HG03565 (cell line): ENCODE measurements at regions not wholly inside any gene's neighbourhood (a gene's known extent, or its start where the extent isn't known, plus 50 kb on each side); places are given as distances from the start of the nearest gene placed in this dataset.
"Not testable (repeated sequence)": the region's sequence is repeated elsewhere in the genome, so short reads cannot be mapped to it uniquely, and the experiment has no call there.

Experiments used
- ATAC-seq: cut with Tn5 transposase; IDR thresholded peaks from one replicate; pipeline ENCODE4 v1.9.1; 2021; ENCODE audit warnings: mild to moderate bottlenecking, moderate library complexity; ENCODE audit not compliant: unreplicated experiment

- ATAC-seq: no peak
Measured at GRCh38 chr12:107365703-107366102, 272.4 kb upstream of the CRY1 start.

- ATAC-seq: no peak
Measured at GRCh38 chr12:107366322-107366721, 273.0 kb upstream of the CRY1 start.

- no peak for ATAC-seq
Measured at GRCh38 chr12:107368586-107368985, 275.2 kb upstream of the CRY1 start.

DNA sequence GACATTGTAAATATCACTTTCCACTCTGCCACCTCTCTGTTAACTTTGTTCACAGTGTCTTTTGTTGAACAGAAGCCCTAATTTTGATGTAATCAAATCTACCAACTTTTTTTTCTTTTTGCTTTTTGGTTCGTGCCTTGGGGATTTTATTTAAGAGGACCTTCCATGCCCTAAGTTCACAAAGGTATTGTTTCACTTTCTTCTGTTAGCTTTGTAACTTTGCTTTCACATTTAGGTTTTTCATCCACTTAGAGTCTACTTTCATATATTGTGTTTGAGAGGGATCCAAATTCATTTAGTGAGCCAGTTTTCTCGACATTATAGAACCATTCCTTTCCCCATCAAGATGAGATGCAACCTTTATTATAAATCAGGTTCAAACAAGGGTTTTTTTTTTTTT, 275.7 kb upstream of the CRY1 start:
- ATAC-seq: no peak

DNA sequence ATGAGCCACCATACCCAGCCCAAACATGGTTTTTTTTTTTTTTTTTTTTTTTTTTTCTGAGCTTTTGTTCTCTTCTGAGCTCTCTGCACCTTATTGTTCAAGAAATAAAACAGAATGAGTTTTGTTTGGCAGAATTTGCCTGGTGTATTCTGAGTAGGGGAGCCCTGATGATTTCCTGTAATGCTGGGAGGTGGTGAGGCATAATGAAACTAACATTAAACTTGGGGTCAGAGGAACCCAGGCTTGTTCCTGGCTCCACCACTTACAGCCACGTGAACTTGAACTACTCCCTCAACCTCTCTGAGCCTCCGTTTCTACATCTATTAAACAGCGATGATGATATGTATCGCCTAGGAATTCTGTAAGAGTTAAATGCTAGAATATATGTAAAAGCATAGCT, 276.3 kb upstream of the CRY1 start:
- ATAC-seq: no peak

DNA sequence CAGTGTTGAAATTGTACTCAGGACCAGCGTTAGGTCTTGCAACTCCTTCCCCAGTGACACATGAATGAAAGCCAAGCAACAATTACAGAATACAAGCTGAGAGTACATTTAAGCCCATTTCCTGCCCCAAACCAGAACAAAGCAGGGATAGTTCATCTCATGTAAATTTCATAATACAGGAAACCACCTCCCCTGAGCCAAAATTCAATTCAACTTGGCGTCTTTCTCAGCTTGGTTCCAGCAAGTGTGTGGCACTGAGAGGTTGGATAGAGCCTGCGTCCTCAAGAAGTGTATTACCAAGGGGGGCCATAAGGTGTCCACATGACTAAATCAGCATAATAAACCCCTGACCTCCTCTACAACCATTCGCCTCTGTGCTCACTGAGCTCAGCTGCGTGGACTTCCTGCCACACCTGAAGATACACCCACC, 278.9 kb upstream of the CRY1 start:
- ATAC-seq: no peak

- no peak for ATAC-seq
Measured at GRCh38 chr12:107373238-107373809, 280.0 kb upstream of the CRY1 start.

DNA sequence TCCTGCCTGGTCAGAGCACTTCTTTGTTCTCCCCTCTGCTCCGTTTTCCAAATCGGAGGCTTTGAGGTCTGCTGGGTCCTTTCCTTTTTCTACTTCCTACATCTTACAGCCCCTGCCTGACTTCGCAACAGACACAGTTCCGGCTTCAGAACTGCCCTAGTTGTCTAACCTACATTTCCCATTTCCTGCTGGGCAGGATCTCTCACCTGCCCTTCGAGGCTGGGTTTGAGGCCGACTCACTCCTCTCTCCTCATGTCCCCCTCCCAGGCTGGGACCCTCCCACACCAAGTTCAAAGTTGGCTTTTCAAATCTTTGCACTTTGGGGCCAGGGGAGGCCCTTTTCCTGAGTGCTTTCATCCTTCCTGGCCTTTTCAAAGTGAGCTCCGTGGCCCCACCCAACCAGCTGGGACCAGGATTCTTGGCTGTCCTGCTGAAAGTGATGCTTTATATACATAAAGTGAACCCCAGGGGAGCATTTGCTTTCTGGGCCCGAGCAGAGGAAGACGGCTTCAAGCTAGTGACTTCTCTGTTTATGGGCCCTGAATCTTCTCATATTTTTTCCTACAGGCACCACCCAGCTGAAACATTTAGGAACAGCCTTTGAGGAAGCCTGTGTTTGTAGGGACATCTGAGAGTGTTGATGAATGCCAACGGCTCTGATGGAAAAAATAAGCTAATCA, 281.0 kb upstream of the CRY1 start:
- ATAC-seq: no peak

DNA sequence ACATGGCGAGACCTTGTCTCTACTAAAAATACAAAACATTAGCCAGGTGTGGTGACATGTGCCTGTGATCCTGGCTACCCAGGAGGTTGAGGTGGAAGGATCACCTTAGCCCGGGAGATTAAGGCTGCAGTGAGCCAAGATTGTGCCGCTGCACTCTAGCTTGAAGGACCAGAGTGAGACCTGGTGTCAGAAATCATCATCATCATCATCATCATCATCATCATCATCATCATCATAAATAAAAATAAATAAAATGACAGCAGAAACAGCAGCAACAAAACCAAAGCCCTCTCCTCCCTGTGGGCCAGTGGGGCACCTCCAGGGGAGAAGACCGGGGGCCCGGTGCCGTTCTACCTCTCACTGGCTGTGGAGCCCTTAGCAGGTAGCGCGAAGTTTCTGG, 281.9 kb upstream of the CRY1 start:
- no peak for ATAC-seq

DNA sequence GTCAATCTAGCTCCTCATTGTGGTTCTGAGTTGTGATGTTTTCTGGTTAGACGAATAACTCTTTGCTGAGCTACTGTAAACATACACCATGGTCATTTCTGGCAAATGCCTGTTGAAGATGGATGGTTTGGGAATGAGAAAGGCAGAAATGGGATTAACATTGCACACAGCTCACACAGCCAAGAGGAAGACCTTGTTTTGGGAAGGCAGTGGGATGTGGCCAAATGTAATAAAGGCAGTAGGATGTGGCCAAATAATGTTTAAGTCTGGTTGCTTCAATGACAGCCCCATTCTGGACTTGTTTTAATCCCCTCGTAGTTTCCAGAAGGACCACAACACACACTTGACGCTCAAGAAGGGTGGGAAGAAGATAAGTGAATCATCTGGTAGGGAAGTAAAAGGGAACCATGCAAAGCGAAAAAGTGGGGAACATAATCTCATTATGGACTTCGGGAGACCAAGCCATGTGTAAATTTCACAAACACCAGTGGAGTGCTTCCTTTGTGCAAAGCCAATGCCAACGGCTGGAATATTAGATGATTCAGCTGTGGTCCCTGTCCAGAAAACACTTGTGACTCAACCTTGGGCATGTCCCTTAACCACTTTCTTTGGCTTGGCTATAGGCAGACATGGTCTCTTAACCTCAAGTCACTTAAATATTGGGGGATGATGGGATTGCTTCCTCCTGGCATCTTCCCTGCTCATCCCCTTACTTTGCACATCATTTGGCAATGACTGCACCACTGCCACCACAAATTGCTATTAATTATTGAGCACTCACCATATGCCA, 284.4 kb upstream of the CRY1 start:
- ATAC-seq: no peak

DNA sequence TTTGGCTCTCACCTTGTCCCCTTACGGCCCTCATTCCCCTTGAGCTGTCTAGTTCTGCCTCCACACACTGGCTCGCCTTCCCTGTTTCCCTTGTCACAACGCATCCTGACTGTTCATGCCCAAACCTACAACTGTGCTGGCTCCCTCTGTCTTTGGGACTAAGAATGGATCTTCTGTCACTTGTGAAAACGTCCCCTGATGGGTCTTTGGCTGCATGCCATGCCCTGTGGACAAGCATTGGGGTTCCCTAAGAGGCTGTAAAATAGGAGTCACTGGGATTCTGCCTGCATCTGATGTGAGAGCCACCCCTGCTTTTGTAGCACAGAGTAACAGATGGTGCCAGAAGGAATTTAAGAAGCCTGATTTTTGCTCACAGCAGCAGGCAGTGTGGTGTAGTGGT, 285.3 kb upstream of the CRY1 start:
- ATAC-seq: no peak

- not testable (repeated sequence) for ATAC-seq
Measured at GRCh38 chr12:107379142-107379851, 285.9 kb upstream of the CRY1 start.

DNA sequence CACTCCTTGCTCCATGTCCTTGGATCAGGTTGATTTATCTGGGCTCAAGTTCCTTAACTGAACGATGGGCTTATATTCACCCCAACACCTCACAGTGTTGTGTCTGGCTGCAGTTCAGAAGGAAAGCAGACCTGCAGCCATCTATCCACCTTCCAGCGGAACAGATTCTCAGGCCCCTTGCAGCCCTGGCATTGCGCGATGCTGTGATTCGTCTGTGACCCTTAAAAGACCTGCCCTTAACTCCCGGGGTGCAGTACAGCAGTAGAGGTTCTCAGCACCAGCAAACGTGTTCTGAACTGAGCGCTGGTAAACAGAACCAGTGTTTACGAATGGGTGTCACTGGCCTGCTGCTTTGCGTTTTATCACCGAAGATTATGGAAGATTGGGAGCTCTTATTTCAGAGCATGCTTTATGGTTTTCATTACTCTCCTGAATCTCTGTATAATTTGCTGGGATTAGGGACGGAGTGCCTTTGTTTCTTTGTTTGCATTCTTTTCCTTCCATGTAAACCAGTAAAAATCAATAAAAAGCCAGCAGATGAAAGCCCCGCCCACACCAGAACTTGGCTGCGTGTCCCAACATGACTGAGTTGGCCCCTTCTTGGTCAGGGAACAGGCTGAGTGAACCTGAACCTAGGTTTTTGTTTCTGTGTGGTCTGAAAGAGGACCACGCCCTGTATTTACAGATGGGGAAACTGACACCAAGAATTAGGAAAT, 286.7 kb upstream of the CRY1 start:
- no peak for ATAC-seq

GRCh38 chr12:107384645-107385044, 291.3 kb upstream of the CRY1 start:
- ATAC-seq: no peak

DNA sequence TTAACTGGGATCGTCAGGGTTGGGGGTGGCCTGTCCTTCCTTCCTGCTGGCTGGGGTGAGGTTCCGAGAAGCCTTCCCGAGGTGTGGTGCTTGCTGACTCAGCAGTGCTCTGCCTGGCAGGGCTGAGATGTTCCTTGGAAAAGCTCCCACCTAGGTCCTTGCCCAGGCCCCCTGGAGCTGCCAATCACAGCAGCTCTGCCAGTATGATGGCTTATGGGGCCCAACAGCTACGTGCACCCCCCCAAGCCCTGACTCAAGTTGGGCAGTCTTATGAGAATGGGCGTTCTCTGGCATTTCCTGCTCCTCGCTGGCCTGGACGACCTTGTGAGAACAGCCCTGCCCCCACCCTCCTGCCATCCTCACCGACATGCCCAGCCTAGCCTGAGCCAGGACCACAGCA, 292.2 kb upstream of the CRY1 start:
- ATAC-seq: no peak

GRCh38 chr12:107386569-107386968, 293.2 kb upstream of the CRY1 start:
- ATAC-seq: no peak

- no peak for ATAC-seq
Measured at GRCh38 chr12:107388263-107388662, 294.9 kb upstream of the CRY1 start.

DNA sequence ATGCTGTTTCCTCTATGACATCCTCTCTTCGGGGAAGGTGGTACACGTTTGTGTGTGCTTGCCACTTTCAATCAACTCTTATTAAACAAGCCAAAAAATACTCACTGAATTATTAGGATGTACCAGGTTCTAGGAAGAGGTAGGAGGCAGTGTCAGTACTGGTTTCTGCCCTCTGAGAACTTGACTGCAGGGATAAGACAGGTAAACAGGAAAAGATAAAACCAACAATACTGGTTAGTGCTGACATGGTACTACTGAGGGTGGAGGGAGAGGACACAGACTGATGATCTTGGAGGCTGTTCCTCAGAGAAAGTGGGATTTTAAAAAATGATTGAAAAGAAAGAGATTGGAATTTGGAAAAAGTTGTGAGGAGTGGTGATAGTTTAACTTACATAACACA, 295.2 kb upstream of the PWP1 start:
- ATAC-seq: no peak

GRCh38 chr12:107393043-107393717, 292.4 kb upstream of the PWP1 start:
- no peak for ATAC-seq

- no peak for ATAC-seq
Measured at GRCh38 chr12:107394693-107395092, 290.9 kb upstream of the PWP1 start.
